ENCODE measurements at regions not wholly inside any gene's neighbourhood (a gene's known extent, or its start where the extent isn't known, plus 50 kb on each side); places are given as distances from the start of the nearest gene placed in this dataset.

DNA sequence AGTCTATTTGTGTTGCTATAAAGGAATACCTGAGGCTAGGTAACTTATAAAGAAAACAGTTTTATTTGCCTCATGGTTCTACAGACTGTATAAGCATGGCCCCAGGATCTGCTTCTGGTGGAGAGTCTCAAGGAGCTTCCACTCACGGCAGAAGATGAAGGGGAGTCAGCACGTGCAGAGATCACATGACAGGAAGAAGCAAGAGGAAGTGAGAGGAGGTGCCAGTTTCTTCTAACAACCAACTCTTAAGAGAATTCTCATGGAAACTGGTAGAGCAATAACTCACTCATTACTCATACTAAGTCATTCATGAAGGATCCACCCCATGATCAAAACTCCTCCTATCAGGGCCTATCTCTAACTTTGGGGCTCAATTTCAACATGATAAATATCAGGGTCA is 135.6 kb downstream of the DDX3Y start:
- no peak for TF ChIP-seq EZH2 (IDR thresholded peaks at IDR 0.05; ENCODE audit: insufficient read depth, poor library complexity, severe bottlenecking)
- TF ChIP-seq EZH2phosphoT487 (IDR thresholded peaks at IDR 0.05; ENCODE audit: insufficient read depth, low read depth), result no peak
